ENCODE measurements at regions not wholly inside any gene's neighbourhood (a gene's known extent, or its start where the extent isn't known, plus 50 kb on each side); places are given as distances from the start of the nearest gene placed in this dataset.

- TF ChIP-seq CTCF (IDR thresholded peaks at IDR 0.05; ENCODE audit: low read depth, low read length): no peak
- no peak overlapping the region for H3K4me3 ChIP-seq (replicated peaks in 1 of 2; ENCODE audit: low read depth in 2 of 2, low read length in 2 of 2)
- DNase-seq (ENCODE audit: low read depth in 2 of 2): peak in 1 of 2 donors; percentile 11
These were observed 338.5 kb upstream of the KCNH8 start for GRCh38 chr3:18809640-18810305.

- peak in 1 of 2 donors; percentile 32 for DNase-seq (ENCODE audit: low read depth in 2 of 2)
- no peak overlapping the region for H3K4me3 ChIP-seq (replicated peaks in 1 of 2; ENCODE audit: low read depth in 2 of 2, low read length in 2 of 2)
- no peak for TF ChIP-seq CTCF (IDR thresholded peaks at IDR 0.05; ENCODE audit: low read depth, low read length)
These were observed 339.9 kb upstream of the KCNH8 start for GRCh38 chr3:18808429-18808828.

GRCh38 chr3:18807593-18807992, 340.7 kb upstream of the KCNH8 start:
- H3K4me3 ChIP-seq (replicated peaks in 1 of 2; ENCODE audit: low read depth in 2 of 2, low read length in 2 of 2): no peak overlapping the region
- no peak for TF ChIP-seq CTCF (IDR thresholded peaks at IDR 0.05; ENCODE audit: low read depth, low read length)
- no peak for DNase-seq (ENCODE audit: low read depth in 2 of 2)

- DNase-seq (ENCODE audit: low read depth in 2 of 2): no peak
- TF ChIP-seq CTCF (IDR thresholded peaks at IDR 0.05; ENCODE audit: low read depth, low read length): no peak
- no peak overlapping the region for H3K4me3 ChIP-seq (replicated peaks in 1 of 2; ENCODE audit: low read depth in 2 of 2, low read length in 2 of 2)
These were observed 341.7 kb upstream of the KCNH8 start for GRCh38 chr3:18806633-18807032.

- TF ChIP-seq CTCF (IDR thresholded peaks at IDR 0.05; ENCODE audit: low read depth, low read length): no peak
- no peak overlapping the region for H3K4me3 ChIP-seq (replicated peaks in 1 of 2; ENCODE audit: low read depth in 2 of 2, low read length in 2 of 2)
- DNase-seq (ENCODE audit: low read depth in 2 of 2): no peak
These were observed 350.9 kb upstream of the KCNH8 start for GRCh38 chr3:18797378-18797777.

- TF ChIP-seq CTCF (IDR thresholded peaks at IDR 0.05; ENCODE audit: low read depth, low read length): no peak
- DNase-seq (ENCODE audit: low read depth in 2 of 2): no peak
- no peak overlapping the region for H3K4me3 ChIP-seq (replicated peaks in 1 of 2; ENCODE audit: low read depth in 2 of 2, low read length in 2 of 2)
These were observed 353.2 kb upstream of the KCNH8 start for GRCh38 chr3:18795078-18795477.

GRCh38 chr3:18791752-18792151, 356.6 kb upstream of the KCNH8 start:
- TF ChIP-seq CTCF (IDR thresholded peaks at IDR 0.05; ENCODE audit: low read depth, low read length): no peak
- no peak overlapping the region for H3K4me3 ChIP-seq (replicated peaks in 1 of 2; ENCODE audit: low read depth in 2 of 2, low read length in 2 of 2)
- DNase-seq (ENCODE audit: low read depth in 2 of 2): no peak
